ENCODE measurements at regions not wholly inside any gene's neighbourhood (a gene's known extent, or its start where the extent isn't known, plus 50 kb on each side); places are given as distances from the start of the nearest gene placed in this dataset.

- Histone ChIP-seq H2AFZ (ENCODE audit: low read depth) (no peak overlapping the region), H3K4me2 (no peak overlapping the region)
- TF ChIP-seq, protein P1, sequence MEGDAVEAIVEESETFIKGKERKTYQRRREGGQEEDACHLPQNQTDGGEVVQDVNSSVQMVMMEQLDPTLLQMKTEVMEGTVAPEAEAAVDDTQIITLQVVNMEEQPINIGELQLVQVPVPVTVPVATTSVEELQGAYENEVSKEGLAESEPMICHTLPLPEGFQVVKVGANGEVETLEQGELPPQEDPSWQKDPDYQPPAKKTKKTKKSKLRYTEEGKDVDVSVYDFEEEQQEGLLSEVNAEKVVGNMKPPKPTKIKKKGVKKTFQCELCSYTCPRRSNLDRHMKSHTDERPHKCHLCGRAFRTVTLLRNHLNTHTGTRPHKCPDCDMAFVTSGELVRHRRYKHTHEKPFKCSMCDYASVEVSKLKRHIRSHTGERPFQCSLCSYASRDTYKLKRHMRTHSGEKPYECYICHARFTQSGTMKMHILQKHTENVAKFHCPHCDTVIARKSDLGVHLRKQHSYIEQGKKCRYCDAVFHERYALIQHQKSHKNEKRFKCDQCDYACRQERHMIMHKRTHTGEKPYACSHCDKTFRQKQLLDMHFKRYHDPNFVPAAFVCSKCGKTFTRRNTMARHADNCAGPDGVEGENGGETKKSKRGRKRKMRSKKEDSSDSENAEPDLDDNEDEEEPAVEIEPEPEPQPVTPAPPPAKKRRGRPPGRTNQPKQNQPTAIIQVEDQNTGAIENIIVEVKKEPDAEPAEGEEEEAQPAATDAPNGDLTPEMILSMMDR (conservative IDR thresholded peaks at IDR 0.05; ENCODE audit: low read depth, low read length) = no peak
Observed at GRCh38 chr6:28725890-28726348, 197.9 kb downstream of the TRIM27 start.

DNA sequence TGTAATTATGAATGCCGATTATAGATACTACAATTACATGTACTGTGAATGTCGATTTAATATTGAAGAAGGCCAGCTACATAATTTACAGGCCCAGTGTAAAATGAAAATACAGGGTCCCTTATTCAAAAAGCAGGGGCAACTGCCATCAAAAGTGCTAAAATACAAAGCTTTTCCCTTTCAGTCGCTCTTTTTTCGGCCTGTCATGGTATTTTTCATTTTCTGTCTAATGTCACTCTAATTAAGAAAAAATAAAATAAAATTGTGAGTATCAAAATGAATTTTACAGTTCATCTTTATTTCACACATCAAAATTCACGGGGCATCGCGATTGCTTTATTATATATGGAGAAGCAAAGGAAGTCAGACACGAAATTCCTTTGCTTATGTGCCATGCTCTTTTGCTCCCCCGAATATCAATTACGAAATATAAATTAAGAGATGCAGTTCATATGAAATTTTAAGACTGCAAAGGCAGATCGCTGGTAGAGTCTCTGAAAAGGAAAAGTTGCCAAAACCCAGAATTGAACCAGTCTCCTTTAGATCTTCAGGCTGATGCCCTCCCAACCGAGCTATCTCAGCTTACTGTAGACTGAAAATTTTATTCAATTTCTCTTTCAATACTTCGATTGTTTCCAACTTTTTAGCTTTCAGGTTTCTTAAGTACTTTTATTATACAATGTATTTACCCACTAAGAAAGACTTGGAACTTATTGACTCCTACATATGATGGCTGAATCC is 197.0 kb downstream of the TRIM27 start:
- no peaks in the 10 kb centered on the region for H4K20me1 ChIP-seq (ENCODE audit: insufficient read depth)
- no peak overlapping the region for H3K4me3 ChIP-seq (IDR thresholded peaks at IDR 0.05; ENCODE audit: insufficient read depth, low read depth, low read length)
- peaks cover 12% of the 10 kb centered on the region for H3K4me1 ChIP-seq (ENCODE audit: low read depth, poor library complexity, severe bottlenecking)
- no peak overlapping the region for H2AFZ ChIP-seq (ENCODE audit: low read depth)
- no peak overlapping the region for H3K9ac ChIP-seq
- H3K4me2 ChIP-seq = no peak overlapping the region
- no peaks in the 10 kb centered on the region for H3K79me2 ChIP-seq (ENCODE audit: insufficient read depth, low read depth)
- TF ChIP-seq, protein P1 (conservative IDR thresholded peaks at IDR 0.05; ENCODE audit: low read depth, low read length) = no peak
- no peak overlapping the region for H3K27ac ChIP-seq
- no peaks in the 10 kb centered on the region for H3K27me3 ChIP-seq (ENCODE audit: insufficient read depth, low read depth)
- no peaks in the 10 kb centered on the region for H3K36me3 ChIP-seq (ENCODE audit: insufficient read depth)

More at GRCh38 chr6:28725890-28726348, 197.9 kb downstream of the TRIM27 start:
- H3K79me2 ChIP-seq (ENCODE audit: insufficient read depth, low read depth) = no peaks in the 10 kb centered on the region
- no peak overlapping the region for H3K27ac ChIP-seq
- H3K4me1 ChIP-seq (ENCODE audit: low read depth, poor library complexity, severe bottlenecking) = peaks cover 12% of the 10 kb centered on the region
- no peak overlapping the region for H3K4me3 ChIP-seq (IDR thresholded peaks at IDR 0.05; ENCODE audit: insufficient read depth, low read depth, low read length)
- no peaks in the 10 kb centered on the region for H3K36me3 ChIP-seq (ENCODE audit: insufficient read depth)
- no peaks in the 10 kb centered on the region for H4K20me1 ChIP-seq (ENCODE audit: insufficient read depth)
- no peaks in the 10 kb centered on the region for H3K27me3 ChIP-seq (ENCODE audit: insufficient read depth, low read depth)
- no peak overlapping the region for H3K9ac ChIP-seq

DNA sequence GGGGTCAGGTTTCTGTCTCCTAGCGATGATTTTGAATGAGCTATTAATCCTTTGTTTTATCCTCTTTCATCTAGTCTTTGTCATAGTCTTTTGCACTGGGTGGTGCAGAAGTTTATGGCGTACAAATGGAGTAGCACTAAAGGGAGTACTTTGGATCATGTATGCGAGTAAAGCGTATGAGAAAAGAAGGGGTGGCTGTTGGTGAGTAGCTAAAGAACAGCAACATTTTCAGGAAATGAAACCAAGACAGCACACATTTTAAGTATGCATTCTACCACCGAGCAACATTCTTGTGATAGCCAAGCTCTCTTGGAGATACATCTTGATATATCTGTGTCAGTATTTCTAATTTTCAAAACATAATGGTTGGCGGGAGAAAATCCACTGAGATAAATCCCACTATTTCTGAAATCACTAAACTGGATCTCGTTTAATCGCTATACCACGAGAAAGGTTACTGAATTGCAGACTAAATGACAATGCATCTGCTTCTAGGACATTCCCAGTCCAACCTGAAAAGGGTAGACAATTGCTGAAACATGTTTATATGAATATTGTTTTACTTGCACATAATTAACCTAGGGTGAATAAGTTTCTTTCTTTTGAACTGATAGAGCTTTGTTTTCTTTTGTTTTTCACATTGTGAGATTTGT is 196.1 kb downstream of the TRIM27 start:
- Histone ChIP-seq H3K4me1 (ENCODE audit: low read depth, poor library complexity, severe bottlenecking) (peaks cover 12% of the 10 kb centered on the region), H2AFZ (ENCODE audit: low read depth) (peak overlapping the region; percentile 93; the same call in 1 of the 2 replicates), H3K9ac (peak overlapping the region; percentile 45; the same call in 1 of the 2 replicates), H4K20me1 (ENCODE audit: insufficient read depth) (no peaks in the 10 kb centered on the region), H3K4me3 (IDR thresholded peaks at IDR 0.05; ENCODE audit: insufficient read depth, low read depth, low read length) (no peak overlapping the region), H3K27me3 (ENCODE audit: insufficient read depth, low read depth) (no peaks in the 10 kb centered on the region; the same call in 1 of the 2 replicates), H3K36me3 (ENCODE audit: insufficient read depth) (no peaks in the 10 kb centered on the region), H3K79me2 (ENCODE audit: insufficient read depth, low read depth) (no peaks in the 10 kb centered on the region), H3K4me2 (peak overlapping the region; percentile 73; the same call in 1 of the 2 replicates), H3K27ac (no peak overlapping the region)
- TF ChIP-seq, protein P1 (conservative IDR thresholded peaks at IDR 0.05; ENCODE audit: low read depth, low read length) = no peak

- peaks cover 12% of the 10 kb centered on the region for H3K4me1 ChIP-seq (ENCODE audit: low read depth, poor library complexity, severe bottlenecking)
- H3K27ac ChIP-seq = no peak overlapping the region
- no peak overlapping the region for H3K9ac ChIP-seq
- H4K20me1 ChIP-seq (ENCODE audit: insufficient read depth) = no peaks in the 10 kb centered on the region
- no peaks in the 10 kb centered on the region for H3K79me2 ChIP-seq (ENCODE audit: insufficient read depth, low read depth)
- H3K27me3 ChIP-seq (ENCODE audit: insufficient read depth, low read depth) = no peaks in the 10 kb centered on the region; the same call in 1 of the 2 replicates
- no peak overlapping the region for H3K4me2 ChIP-seq
- H3K36me3 ChIP-seq (ENCODE audit: insufficient read depth) = no peaks in the 10 kb centered on the region
- H3K4me3 ChIP-seq (IDR thresholded peaks at IDR 0.05; ENCODE audit: insufficient read depth, low read depth, low read length) = no peak overlapping the region
- no peak overlapping the region; the same call in 1 of the 2 replicates for H2AFZ ChIP-seq (ENCODE audit: low read depth)
- TF ChIP-seq, protein P1 (conservative IDR thresholded peaks at IDR 0.05; ENCODE audit: low read depth, low read length) = no peak
Observed at GRCh38 chr6:28729501-28730402, 194.0 kb downstream of the TRIM27 start.

Measured in KMS-11 (cell line).